Omental fat pad (tissue), 3 donors: ENCODE measurements at regions not wholly inside any gene's neighbourhood (a gene's known extent, or its start where the extent isn't known, plus 50 kb on each side); places are given as distances from the start of the nearest gene placed in this dataset.

Experiments used
- ATAC-seq: fragments of 150-250 bp; one replicate; pipeline ENCODE4 v1.9.1; 2016; ENCODE audit warnings: mild to moderate bottlenecking, moderate library complexity; ENCODE audit not compliant: low FRiP score
- DNase-seq: peaks from one replicate; pipeline ENCODE4 v3.0.0-alpha.2; 2019; ENCODE audit warnings: low spot score
- CTCF ChIP-seq, 3 donors: fragments of 450-650 bp; IDR thresholded peaks; one replicate each; pipeline ENCODE4 v1.5.1; 2016 to 2017; ENCODE audit warnings: antibody characterized with exemption in 3 of 3, mild to moderate bottlenecking in 3 of 3, moderate library complexity in 2 of 3

GRCh38 chr12:67411562-67411961, 142.4 kb downstream of the CAND1 start:
- no peak for TF ChIP-seq CTCF (IDR thresholded peaks at IDR 0.05)
- DNase-seq = no peak
- no peak for ATAC-seq

GRCh38 chr12:67413577-67413976, 144.4 kb downstream of the CAND1 start:
- ATAC-seq (no peak), DNase-seq (no peak)
- TF ChIP-seq CTCF (IDR thresholded peaks at IDR 0.05) = no peak

- no peak for ATAC-seq
These were observed 145.0 kb downstream of the CAND1 start for GRCh38 chr12:67414011-67414715.

GRCh38 chr12:67415473-67415872, 146.3 kb downstream of the CAND1 start:
- DNase-seq (no peak), ATAC-seq (no peak)
- no peak for TF ChIP-seq CTCF (IDR thresholded peaks at IDR 0.05)

More at GRCh38 chr12:67414011-67414715, 145.0 kb downstream of the CAND1 start:
- no peak for DNase-seq
- no peak for TF ChIP-seq CTCF (IDR thresholded peaks at IDR 0.05)

GRCh38 chr12:67419810-67420209, 150.7 kb downstream of the CAND1 start:
- ATAC-seq = no peak
- TF ChIP-seq CTCF (IDR thresholded peaks at IDR 0.05) = no peak
- DNase-seq = no peak

- TF ChIP-seq CTCF (IDR thresholded peaks at IDR 0.05) = no peak
- DNase-seq = no peak
- no peak for ATAC-seq
These were observed 151.3 kb downstream of the CAND1 start for GRCh38 chr12:67420506-67420905.

GRCh38 chr12:67422081-67422480, 152.9 kb downstream of the CAND1 start:
- ATAC-seq (no peak), DNase-seq (no peak)
- no peak for TF ChIP-seq CTCF (IDR thresholded peaks at IDR 0.05)
